ENCODE measurements at regions not wholly inside any gene's neighbourhood (a gene's known extent, or its start where the extent isn't known, plus 50 kb on each side); places are given as distances from the start of the nearest gene placed in this dataset.

DNA sequence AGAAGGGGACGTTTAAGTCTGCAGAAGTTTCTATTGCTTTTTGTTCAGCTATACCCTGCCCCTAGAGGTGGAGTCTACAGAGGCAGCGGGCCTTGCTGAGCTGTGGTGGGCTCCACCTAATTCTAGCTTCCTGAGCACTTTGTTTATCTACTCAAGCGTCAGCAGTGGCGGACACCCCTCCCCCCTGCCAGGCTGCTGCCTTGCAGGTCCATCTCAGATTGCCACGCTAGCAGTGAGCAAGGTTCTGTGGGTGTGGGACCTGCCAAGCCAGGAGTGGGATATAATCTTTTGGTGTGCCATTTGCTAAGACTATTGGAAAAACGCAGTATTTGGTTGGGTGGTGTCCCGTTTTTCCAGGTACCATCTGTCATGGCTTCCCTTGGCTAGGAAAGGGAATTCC lies 147.3 kb upstream of the PRPS1L1 start:
- TF ChIP-seq, protein P1, sequence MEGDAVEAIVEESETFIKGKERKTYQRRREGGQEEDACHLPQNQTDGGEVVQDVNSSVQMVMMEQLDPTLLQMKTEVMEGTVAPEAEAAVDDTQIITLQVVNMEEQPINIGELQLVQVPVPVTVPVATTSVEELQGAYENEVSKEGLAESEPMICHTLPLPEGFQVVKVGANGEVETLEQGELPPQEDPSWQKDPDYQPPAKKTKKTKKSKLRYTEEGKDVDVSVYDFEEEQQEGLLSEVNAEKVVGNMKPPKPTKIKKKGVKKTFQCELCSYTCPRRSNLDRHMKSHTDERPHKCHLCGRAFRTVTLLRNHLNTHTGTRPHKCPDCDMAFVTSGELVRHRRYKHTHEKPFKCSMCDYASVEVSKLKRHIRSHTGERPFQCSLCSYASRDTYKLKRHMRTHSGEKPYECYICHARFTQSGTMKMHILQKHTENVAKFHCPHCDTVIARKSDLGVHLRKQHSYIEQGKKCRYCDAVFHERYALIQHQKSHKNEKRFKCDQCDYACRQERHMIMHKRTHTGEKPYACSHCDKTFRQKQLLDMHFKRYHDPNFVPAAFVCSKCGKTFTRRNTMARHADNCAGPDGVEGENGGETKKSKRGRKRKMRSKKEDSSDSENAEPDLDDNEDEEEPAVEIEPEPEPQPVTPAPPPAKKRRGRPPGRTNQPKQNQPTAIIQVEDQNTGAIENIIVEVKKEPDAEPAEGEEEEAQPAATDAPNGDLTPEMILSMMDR (IDR thresholded peaks at IDR 0.05) = no peak
- TF ChIP-seq ZFX (IDR thresholded peaks at IDR 0.05; ENCODE audit: borderline replicate concordance) = no peak

Measured in 22Rv1 (cell line).